ENCODE measurements at regions not wholly inside any gene's neighbourhood (a gene's known extent, or its start where the extent isn't known, plus 50 kb on each side); places are given as distances from the start of the nearest gene placed in this dataset.

- TF ChIP-seq CTCF (IDR thresholded peaks at IDR 0.05) (no peak), POLR2A (IDR thresholded peaks at IDR 0.05) (no peak)
Observed at GRCh38 chr2:67823726-67824125, 239.1 kb downstream of the C1D start.

All from lower leg skin (tissue), 3 donors.